ENCODE measurements at regions not wholly inside any gene's neighbourhood (a gene's known extent, or its start where the extent isn't known, plus 50 kb on each side); places are given as distances from the start of the nearest gene placed in this dataset.

DNA sequence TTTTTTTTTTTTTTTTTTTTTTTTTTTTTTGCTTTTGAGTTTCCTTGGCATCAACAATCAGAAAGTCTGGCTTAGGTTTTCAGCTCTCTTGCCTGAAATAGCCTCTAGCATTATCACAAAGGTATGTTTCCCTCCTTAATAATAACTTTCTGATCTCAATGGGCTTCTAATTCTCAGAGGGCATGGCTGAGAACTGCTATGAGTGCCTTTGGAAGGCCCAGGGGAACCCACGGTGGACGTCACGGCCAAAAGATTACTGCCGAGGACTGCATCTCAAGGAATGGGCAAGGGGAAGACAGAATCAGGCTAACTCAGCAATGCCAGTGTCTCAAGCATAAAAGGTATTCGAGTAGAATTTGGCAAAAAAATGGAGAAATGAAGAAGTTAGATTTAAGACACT lies 73.2 kb upstream of the SLC14A2 start:
- H3K4me3 ChIP-seq (ENCODE audit: low read depth, low read length), result no peak overlapping the region
- TF ChIP-seq, protein P1, sequence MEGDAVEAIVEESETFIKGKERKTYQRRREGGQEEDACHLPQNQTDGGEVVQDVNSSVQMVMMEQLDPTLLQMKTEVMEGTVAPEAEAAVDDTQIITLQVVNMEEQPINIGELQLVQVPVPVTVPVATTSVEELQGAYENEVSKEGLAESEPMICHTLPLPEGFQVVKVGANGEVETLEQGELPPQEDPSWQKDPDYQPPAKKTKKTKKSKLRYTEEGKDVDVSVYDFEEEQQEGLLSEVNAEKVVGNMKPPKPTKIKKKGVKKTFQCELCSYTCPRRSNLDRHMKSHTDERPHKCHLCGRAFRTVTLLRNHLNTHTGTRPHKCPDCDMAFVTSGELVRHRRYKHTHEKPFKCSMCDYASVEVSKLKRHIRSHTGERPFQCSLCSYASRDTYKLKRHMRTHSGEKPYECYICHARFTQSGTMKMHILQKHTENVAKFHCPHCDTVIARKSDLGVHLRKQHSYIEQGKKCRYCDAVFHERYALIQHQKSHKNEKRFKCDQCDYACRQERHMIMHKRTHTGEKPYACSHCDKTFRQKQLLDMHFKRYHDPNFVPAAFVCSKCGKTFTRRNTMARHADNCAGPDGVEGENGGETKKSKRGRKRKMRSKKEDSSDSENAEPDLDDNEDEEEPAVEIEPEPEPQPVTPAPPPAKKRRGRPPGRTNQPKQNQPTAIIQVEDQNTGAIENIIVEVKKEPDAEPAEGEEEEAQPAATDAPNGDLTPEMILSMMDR (IDR thresholded peaks at IDR 0.05; ENCODE audit: insufficient read depth, low read length, missing control alignments), result no peak
- POLR2A ChIA-PET, result no interaction called here
- CTCF ChIA-PET, result no interaction called here
- DNase-seq (ENCODE audit: low read depth, low spot score), result no peak

GRCh38 chr18:45547910-45548309 lies 67.4 kb upstream of the SLC14A2 start:
- ChIA-PET POLR2A (no interaction called here), CTCF (no interaction called here)
- TF ChIP-seq, protein P1 (IDR thresholded peaks at IDR 0.05; ENCODE audit: insufficient read depth, low read length, missing control alignments), result no peak
- DNase-seq (ENCODE audit: low read depth, low spot score), result no peak
- H3K4me3 ChIP-seq (ENCODE audit: low read depth, low read length), result no peak overlapping the region

- H3K4me3 ChIP-seq (ENCODE audit: low read depth, low read length), result no peak overlapping the region
- ChIA-PET POLR2A (no interaction called here), CTCF (no interaction called here)
- TF ChIP-seq, protein P1 (IDR thresholded peaks at IDR 0.05; ENCODE audit: insufficient read depth, low read length, missing control alignments), result no peak
- no peak for DNase-seq (ENCODE audit: low read depth, low spot score)
Measured at GRCh38 chr18:45548614-45549013, 66.7 kb upstream of the SLC14A2 start.

DNA sequence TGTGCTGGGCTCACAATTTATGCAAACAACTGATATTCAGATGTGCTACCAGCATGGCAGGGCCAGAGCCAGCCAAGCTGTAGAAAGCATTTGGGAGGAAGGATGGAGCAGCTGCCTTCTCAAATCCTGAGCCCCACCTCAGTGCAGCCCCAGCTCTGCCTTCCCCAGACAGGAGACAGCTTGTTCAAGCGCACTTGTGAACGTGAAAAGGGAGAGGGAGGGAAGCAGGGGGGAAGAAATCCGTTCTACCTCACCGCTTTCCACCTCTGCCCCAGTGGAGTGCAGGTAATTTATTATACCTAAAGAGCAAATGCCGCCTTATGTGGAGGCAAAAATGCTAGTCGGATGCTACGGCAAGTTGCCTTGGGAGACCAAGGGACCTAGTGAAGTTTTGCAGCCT lies 66.0 kb upstream of the SLC14A2 start:
- TF ChIP-seq, protein P1 (IDR thresholded peaks at IDR 0.05; ENCODE audit: insufficient read depth, low read length, missing control alignments), result no peak
- CTCF ChIA-PET, result no interaction called here
- no peak overlapping the region for H3K4me3 ChIP-seq (ENCODE audit: low read depth, low read length)
- DNase-seq (ENCODE audit: low read depth, low spot score), result no peak
- POLR2A ChIA-PET, result no interaction called here

DNA sequence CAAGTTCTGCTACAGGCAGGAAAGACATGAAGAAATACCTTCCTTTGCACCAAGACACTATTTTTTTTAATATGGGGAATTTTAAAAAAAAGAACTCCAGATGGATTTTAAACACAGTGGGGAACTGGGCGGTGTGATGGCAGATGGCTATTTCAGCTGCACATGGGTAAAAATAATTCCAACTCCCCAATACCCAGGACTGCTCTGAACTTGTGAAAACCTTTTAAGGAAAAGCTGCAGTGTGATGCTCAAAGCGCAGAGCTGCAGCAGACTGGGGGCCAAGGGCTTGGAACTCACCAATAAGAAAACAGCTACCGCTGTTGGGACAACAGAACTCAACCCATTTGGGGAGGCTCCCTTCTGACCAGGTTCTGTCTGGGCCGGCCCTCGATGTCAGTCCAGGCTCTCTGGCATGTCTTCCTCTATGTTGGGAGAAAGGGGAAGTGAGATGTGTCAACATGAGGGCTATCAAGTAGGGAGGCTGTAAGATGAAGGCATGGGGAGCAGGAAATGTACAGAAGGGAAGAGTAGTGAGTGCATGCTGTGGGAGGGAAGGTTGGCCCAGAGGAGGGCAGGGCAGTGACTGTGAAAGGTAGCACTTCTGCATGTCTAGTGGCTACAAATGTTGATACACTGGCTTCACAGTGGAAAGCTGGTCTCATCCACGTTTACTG lies 64.0 kb upstream of the SLC14A2 start:
- ChIA-PET CTCF (interaction anchor here (1.4 kb wide), 1 partner anchor 11 kb away, joined by 3 read pairs; no protein-coding TSS in a partner anchor), POLR2A (no interaction called here)
- TF ChIP-seq, protein P1 (IDR thresholded peaks at IDR 0.05; ENCODE audit: insufficient read depth, low read length, missing control alignments), result no peak

DNA sequence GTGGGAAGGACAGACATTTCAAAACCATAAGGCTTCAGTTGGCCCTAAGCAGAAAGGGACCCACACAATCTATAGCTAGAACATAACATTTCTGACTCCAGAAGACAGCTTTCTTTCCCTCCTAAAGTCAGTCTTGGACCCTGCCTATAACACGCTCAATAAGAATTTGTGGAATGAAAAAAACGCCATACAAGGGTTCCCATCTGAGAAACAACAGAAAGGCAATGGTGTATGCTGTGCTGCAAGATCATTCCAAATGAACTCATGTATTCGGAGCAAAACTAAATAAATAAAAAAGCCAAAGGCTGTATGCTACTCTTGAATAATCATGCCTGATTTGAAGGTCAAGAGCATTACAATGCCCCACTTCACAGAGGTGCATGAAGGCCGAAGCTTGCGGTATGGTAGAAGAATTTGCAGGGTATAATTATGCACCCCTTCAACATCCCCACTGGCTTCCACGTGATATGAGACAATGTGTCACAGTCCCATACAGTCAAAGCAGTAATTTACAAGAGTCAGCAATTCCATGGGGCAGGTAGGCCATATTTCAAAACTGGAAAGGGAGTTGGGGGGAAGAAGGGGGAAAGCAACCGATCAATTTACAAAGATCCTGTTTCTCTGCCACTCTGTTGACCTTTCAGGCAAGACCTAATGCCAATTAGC lies 61.4 kb upstream of the SLC14A2 start:
- ChIA-PET CTCF (no interaction called here), POLR2A (no interaction called here)
- H3K4me3 ChIP-seq (ENCODE audit: low read depth, low read length), result no peak overlapping the region
- TF ChIP-seq, protein P1 (IDR thresholded peaks at IDR 0.05; ENCODE audit: insufficient read depth, low read length, missing control alignments), result no peak
- DNase-seq (ENCODE audit: low read depth, low spot score), result no peak

More for the DNA sequence above, 64.0 kb upstream of the SLC14A2 start:
- no peak overlapping the region for H3K4me3 ChIP-seq (ENCODE audit: low read depth, low read length)
- DNase-seq (ENCODE audit: low read depth, low spot score), result no peak

Data from AG04449 (cell line).